ENCODE measurements at regions not wholly inside any gene's neighbourhood (a gene's known extent, or its start where the extent isn't known, plus 50 kb on each side); places are given as distances from the start of the nearest gene placed in this dataset.

GRCh38 chr2:117074756-117075155 lies 739.7 kb upstream of the DDX18 start:
- Histone ChIP-seq H3K9me3 (ENCODE audit: control insufficient read depth, insufficient read depth, low read depth, low read length) (no peaks in the 10 kb centered on the region), H3K4me2 (ENCODE audit: extremely low read depth, insufficient read depth, low read length) (no peak overlapping the region), H3K4me1 (ENCODE audit: control insufficient read depth, extremely low read depth, insufficient read depth, low read length) (no peaks in the 10 kb centered on the region), H2AFZ (ENCODE audit: low read length) (no peak overlapping the region), H3K4me3 (replicated peaks in 1 of 4; ENCODE audit: control extremely low read depth in 1 of 4, insufficient read depth in 1 of 4, low read depth in 3 of 4, low read length in 4 of 4) (no peak overlapping the region), H4K20me1 (ENCODE audit: control insufficient read depth, extremely low read depth, insufficient read depth, low read length) (no peaks in the 10 kb centered on the region), H3K9ac (ENCODE audit: insufficient read depth, low read length) (no peak overlapping the region), H3K79me2 (ENCODE audit: control insufficient read depth, insufficient read depth, low read length) (no peaks in the 10 kb centered on the region), H3K27ac (ENCODE audit: insufficient read depth, low read length) (no peak overlapping the region), H3K36me3 (ENCODE audit: control insufficient read depth, insufficient read depth, low read length) (no peaks in the 10 kb centered on the region), H3K27me3 (ENCODE audit: control insufficient read depth, insufficient read depth, low read length) (no peaks in the 10 kb centered on the region)
- TF ChIP-seq, protein P1, sequence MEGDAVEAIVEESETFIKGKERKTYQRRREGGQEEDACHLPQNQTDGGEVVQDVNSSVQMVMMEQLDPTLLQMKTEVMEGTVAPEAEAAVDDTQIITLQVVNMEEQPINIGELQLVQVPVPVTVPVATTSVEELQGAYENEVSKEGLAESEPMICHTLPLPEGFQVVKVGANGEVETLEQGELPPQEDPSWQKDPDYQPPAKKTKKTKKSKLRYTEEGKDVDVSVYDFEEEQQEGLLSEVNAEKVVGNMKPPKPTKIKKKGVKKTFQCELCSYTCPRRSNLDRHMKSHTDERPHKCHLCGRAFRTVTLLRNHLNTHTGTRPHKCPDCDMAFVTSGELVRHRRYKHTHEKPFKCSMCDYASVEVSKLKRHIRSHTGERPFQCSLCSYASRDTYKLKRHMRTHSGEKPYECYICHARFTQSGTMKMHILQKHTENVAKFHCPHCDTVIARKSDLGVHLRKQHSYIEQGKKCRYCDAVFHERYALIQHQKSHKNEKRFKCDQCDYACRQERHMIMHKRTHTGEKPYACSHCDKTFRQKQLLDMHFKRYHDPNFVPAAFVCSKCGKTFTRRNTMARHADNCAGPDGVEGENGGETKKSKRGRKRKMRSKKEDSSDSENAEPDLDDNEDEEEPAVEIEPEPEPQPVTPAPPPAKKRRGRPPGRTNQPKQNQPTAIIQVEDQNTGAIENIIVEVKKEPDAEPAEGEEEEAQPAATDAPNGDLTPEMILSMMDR (conservative IDR thresholded peaks at IDR 0.05 in 1 of 2, IDR thresholded peaks at IDR 0.05 in 1 of 2; ENCODE audit: low read depth in 1 of 2, low read length in 2 of 2): no peak
- TF ChIP-seq EZH2 (IDR thresholded peaks at IDR 0.05; ENCODE audit: low read length, missing control alignments): no peak
- DNase-seq (ENCODE audit: low read depth in 2 of 2): no peak

DNA sequence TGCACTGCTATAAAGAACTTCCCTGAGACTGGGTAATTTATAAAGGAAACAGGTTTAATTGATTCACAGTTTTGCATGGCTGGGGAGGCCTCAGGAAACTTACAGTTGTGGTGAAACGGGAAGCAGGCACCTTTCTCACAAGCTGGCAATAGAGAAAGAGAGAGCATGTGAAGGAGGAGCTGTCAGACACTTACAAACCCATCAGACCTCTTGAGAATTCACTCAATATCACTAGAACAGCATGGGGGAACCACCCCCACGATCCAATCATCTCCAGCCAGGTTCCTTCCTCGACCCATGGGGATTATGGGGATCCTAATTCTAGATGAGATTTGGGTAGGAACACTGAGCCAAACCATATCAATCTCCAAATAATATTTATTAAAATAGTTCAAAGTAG lies 729.2 kb upstream of the DDX18 start:
- no peaks in the 10 kb centered on the region for H4K20me1 ChIP-seq (ENCODE audit: control insufficient read depth, extremely low read depth, insufficient read depth, low read length)
- no peaks in the 10 kb centered on the region for H3K36me3 ChIP-seq (ENCODE audit: control insufficient read depth, insufficient read depth, low read length)
- H3K79me2 ChIP-seq (ENCODE audit: control insufficient read depth, insufficient read depth, low read length): no peaks in the 10 kb centered on the region
- no peak overlapping the region for H2AFZ ChIP-seq (ENCODE audit: low read length)
- no peak overlapping the region for H3K4me2 ChIP-seq (ENCODE audit: extremely low read depth, insufficient read depth, low read length)
- TF ChIP-seq, protein P1 (conservative IDR thresholded peaks at IDR 0.05 in 1 of 2, IDR thresholded peaks at IDR 0.05 in 1 of 2; ENCODE audit: low read depth in 1 of 2, low read length in 2 of 2): no peak
- TF ChIP-seq EZH2 (IDR thresholded peaks at IDR 0.05; ENCODE audit: low read length, missing control alignments): no peak
- no peak overlapping the region for H3K4me3 ChIP-seq (replicated peaks in 1 of 4; ENCODE audit: control extremely low read depth in 1 of 4, insufficient read depth in 1 of 4, low read depth in 3 of 4, low read length in 4 of 4)
- H3K9me3 ChIP-seq (ENCODE audit: control insufficient read depth, insufficient read depth, low read depth, low read length): no peaks in the 10 kb centered on the region
- no peaks in the 10 kb centered on the region for H3K27me3 ChIP-seq (ENCODE audit: control insufficient read depth, insufficient read depth, low read length)
- no peak overlapping the region for H3K9ac ChIP-seq (ENCODE audit: insufficient read depth, low read length)
- DNase-seq (ENCODE audit: low read depth in 2 of 2): no peak
- no peaks in the 10 kb centered on the region for H3K4me1 ChIP-seq (ENCODE audit: control insufficient read depth, extremely low read depth, insufficient read depth, low read length)
- no peak overlapping the region for H3K27ac ChIP-seq (ENCODE audit: insufficient read depth, low read length)

DNA sequence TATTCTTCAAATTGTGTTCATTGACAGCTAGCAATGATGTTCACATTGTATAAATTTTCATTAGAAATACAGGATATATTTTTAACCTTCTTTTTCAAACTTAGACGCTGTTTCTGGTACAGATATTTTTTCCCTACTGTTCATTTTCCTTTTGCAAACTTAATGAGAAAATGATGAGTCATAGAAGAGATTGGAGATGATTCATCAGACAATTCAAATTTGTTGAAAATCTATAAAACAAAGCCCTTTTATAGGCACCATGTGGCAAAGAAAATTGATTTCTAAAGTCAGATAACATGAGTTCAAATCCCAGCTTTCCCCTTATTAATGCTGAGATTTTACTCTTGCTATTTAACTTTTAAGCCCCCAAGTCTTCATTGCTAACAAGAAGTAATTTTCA lies 728.8 kb upstream of the DDX18 start:
- no peak for DNase-seq (ENCODE audit: low read depth in 2 of 2)
- Histone ChIP-seq H4K20me1 (ENCODE audit: control insufficient read depth, extremely low read depth, insufficient read depth, low read length) (no peaks in the 10 kb centered on the region), H3K36me3 (ENCODE audit: control insufficient read depth, insufficient read depth, low read length) (no peaks in the 10 kb centered on the region), H3K4me1 (ENCODE audit: control insufficient read depth, extremely low read depth, insufficient read depth, low read length) (no peaks in the 10 kb centered on the region), H3K4me3 (replicated peaks in 1 of 4; ENCODE audit: control extremely low read depth in 1 of 4, insufficient read depth in 1 of 4, low read depth in 3 of 4, low read length in 4 of 4) (no peak overlapping the region), H3K4me2 (ENCODE audit: extremely low read depth, insufficient read depth, low read length) (no peak overlapping the region), H3K79me2 (ENCODE audit: control insufficient read depth, insufficient read depth, low read length) (no peaks in the 10 kb centered on the region), H3K9ac (ENCODE audit: insufficient read depth, low read length) (no peak overlapping the region), H3K27me3 (ENCODE audit: control insufficient read depth, insufficient read depth, low read length) (no peaks in the 10 kb centered on the region), H3K27ac (ENCODE audit: insufficient read depth, low read length) (no peak overlapping the region), H2AFZ (ENCODE audit: low read length) (no peak overlapping the region), H3K9me3 (ENCODE audit: control insufficient read depth, insufficient read depth, low read depth, low read length) (no peaks in the 10 kb centered on the region)
- TF ChIP-seq, protein P1 (conservative IDR thresholded peaks at IDR 0.05 in 1 of 2, IDR thresholded peaks at IDR 0.05 in 1 of 2; ENCODE audit: low read depth in 1 of 2, low read length in 2 of 2): no peak
- no peak for TF ChIP-seq EZH2 (IDR thresholded peaks at IDR 0.05; ENCODE audit: low read length, missing control alignments)

Data from fibroblast of lung (primary cell).